Osteocyte (in vitro differentiated cells): ENCODE measurements at regions not wholly inside any gene's neighbourhood (a gene's known extent, or its start where the extent isn't known, plus 50 kb on each side); places are given as distances from the start of the nearest gene placed in this dataset.

Source experiments
- DNase-seq: peaks from one replicate; pipeline ENCODE4 v3.0.0; 2021; ENCODE audit warnings: mixed read lengths; ENCODE audit not compliant: unreplicated experiment; ENCODE audit errors: extremely low spot score
- H3K27ac Mint-ChIP-seq: one replicate; pipeline ENCODE4 v1.8.0; 2021; ENCODE audit warnings: mild to moderate bottlenecking, mixed read lengths; ENCODE audit not compliant: unreplicated experiment
- H3K27me3 Mint-ChIP-seq: one replicate; pipeline ENCODE4 v1.8.0; 2021; ENCODE audit warnings: mixed read lengths; ENCODE audit not compliant: unreplicated experiment
- H3K36me3 Mint-ChIP-seq: one replicate; pipeline ENCODE4 v1.8.0; 2021; ENCODE audit warnings: mixed read lengths; ENCODE audit not compliant: unreplicated experiment
- H3K4me1 Mint-ChIP-seq: one replicate; pipeline ENCODE4 v1.8.0; 2021; ENCODE audit warnings: mixed read lengths; ENCODE audit not compliant: unreplicated experiment
- H3K4me3 Mint-ChIP-seq: one replicate; pipeline ENCODE4 v1.8.0; 2021; ENCODE audit warnings: mild to moderate bottlenecking, moderate library complexity, mixed read lengths; ENCODE audit not compliant: unreplicated experiment
- H3K9me3 Mint-ChIP-seq: one replicate; pipeline ENCODE4 v1.8.0; 2021; ENCODE audit warnings: mixed read lengths; ENCODE audit not compliant: unreplicated experiment
- TF ChIP-seq, protein P1 (sequence below): fragments of 200-600 bp; sonication (generic); IDR thresholded peaks from 2 replicates; pipeline ENCODE4 v1.5.0; 2021; ENCODE audit warnings: antibody characterized with exemption, mild to moderate bottlenecking, moderate library complexity

DNA sequence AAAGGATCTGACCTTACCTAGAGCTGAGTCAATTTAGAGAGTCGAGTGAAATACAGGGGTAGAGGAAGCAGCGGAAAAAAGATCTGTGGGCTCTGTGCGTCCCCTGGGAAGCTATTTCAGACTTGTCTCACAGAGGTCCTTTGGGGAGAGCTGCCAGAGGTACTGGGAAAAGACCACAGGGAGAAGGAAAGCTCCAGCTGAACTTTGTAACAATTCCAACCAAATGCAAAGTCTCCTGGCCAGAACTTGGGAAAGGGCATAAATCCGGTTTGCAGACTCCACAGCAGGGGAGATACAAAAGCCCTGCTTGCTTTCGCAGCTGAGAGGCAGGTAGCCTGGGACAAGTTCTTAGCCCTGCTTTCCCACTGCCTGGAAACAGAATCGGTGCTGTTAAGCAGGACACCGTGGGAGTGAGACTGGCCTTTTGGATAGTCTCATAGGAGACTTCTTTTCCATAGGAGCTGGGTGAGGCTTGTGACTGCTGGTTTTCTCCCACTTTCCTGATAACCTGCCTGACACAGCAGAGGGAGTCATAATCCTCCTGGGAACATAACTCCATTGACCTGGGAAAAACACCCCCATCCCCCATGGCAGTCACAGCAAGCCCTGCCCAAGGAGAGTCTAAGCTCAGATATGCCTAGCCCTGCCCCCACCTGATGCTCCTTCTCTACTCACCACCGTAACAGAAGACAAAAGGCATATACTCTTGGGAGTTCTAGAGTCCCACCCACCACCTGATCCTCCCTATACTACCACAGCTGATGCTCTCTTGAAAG lies 926.2 kb downstream of the KCNMA1 start:
- peaks cover 16% of the 10 kb centered on the region for H3K27me3 Mint-ChIP-seq
- peaks cover 27% of the 10 kb centered on the region for H3K9me3 Mint-ChIP-seq
- no peak overlapping the region for H3K27ac Mint-ChIP-seq
- no peak overlapping the region for H3K4me3 Mint-ChIP-seq
- peaks cover 4% of the 10 kb centered on the region for H3K36me3 Mint-ChIP-seq
- H3K4me1 Mint-ChIP-seq: peaks cover 9% of the 10 kb centered on the region
- no peak for DNase-seq
- TF ChIP-seq, protein P1, sequence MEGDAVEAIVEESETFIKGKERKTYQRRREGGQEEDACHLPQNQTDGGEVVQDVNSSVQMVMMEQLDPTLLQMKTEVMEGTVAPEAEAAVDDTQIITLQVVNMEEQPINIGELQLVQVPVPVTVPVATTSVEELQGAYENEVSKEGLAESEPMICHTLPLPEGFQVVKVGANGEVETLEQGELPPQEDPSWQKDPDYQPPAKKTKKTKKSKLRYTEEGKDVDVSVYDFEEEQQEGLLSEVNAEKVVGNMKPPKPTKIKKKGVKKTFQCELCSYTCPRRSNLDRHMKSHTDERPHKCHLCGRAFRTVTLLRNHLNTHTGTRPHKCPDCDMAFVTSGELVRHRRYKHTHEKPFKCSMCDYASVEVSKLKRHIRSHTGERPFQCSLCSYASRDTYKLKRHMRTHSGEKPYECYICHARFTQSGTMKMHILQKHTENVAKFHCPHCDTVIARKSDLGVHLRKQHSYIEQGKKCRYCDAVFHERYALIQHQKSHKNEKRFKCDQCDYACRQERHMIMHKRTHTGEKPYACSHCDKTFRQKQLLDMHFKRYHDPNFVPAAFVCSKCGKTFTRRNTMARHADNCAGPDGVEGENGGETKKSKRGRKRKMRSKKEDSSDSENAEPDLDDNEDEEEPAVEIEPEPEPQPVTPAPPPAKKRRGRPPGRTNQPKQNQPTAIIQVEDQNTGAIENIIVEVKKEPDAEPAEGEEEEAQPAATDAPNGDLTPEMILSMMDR: no peak

DNA sequence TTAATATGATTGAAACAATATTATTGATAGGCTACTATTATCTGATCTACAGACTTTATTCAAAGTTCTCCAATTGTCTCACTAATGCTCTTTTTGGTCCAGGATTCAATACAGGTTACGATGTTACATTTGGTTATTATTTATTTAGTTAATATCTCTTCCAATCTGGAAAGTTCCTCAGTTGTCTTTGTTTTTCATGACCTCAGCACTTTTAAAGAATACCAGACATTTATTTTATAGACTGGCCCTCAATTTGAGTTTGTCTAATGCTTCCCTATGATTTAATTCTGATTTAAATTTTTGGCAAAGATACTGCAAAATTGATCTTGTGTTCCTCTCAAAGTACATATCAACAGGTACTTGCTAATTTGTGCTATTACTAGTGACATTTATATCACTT lies 937.4 kb downstream of the KCNMA1 start:
- DNase-seq: no peak
- H3K4me3 Mint-ChIP-seq: no peak overlapping the region
- H3K9me3 Mint-ChIP-seq: peaks cover 18% of the 10 kb centered on the region
- H3K36me3 Mint-ChIP-seq: peaks cover 4% of the 10 kb centered on the region
- peaks cover 6% of the 10 kb centered on the region for H3K4me1 Mint-ChIP-seq
- H3K27ac Mint-ChIP-seq: no peak overlapping the region
- TF ChIP-seq, protein P1: no peak
- H3K27me3 Mint-ChIP-seq: peaks cover 19% of the 10 kb centered on the region

DNA sequence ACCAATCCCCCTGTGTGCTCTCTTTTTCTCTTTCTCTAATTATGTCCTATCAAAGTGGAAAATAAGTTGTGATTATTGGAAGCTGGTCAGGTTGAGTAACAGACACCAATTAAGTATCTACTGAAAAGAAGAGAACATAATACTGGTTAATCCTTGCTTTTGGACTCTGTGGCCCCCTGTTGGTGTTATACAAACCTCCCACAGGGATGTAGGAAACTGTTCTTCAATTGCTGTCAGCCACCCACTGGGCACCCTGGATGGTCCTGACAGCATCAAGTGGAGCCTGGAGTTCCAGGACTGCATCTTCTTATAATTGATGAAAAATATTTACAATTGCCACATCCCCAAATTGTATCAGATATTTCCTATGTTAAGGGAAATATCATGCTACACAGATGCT lies 939.7 kb downstream of the KCNMA1 start:
- H3K4me3 Mint-ChIP-seq: no peak overlapping the region
- peaks cover 20% of the 10 kb centered on the region for H3K9me3 Mint-ChIP-seq
- peaks cover 8% of the 10 kb centered on the region for H3K36me3 Mint-ChIP-seq
- no peak overlapping the region for H3K27ac Mint-ChIP-seq
- TF ChIP-seq, protein P1: no peak
- DNase-seq: no peak
- peaks cover 9% of the 10 kb centered on the region for H3K4me1 Mint-ChIP-seq
- H3K27me3 Mint-ChIP-seq: peaks cover 23% of the 10 kb centered on the region

DNA sequence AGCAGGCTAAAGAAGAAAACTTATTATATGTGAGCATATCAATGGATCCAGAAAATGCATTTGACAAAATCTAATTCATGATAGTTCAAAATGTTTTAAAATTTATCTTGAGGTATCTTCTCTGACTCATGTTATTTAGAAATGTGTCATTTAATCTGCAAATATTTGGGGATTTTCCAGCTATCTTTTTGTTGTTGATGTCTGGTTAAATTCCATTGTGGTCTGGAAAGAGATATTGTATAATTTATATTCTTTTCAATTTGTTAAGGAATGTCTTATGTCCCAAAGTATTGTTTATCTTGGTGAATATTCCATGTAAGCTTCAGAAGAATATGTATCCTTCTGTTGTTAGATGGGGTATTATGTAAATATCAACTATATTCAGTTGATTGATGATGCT lies 942.5 kb downstream of the KCNMA1 start:
- no peak for DNase-seq
- H3K27ac Mint-ChIP-seq: no peak overlapping the region
- H3K9me3 Mint-ChIP-seq: peaks cover 17% of the 10 kb centered on the region
- TF ChIP-seq, protein P1: no peak
- H3K27me3 Mint-ChIP-seq: peaks cover 27% of the 10 kb centered on the region
- peaks cover 9% of the 10 kb centered on the region for H3K4me1 Mint-ChIP-seq
- H3K36me3 Mint-ChIP-seq: peaks cover 9% of the 10 kb centered on the region
- H3K4me3 Mint-ChIP-seq: no peak overlapping the region

DNA sequence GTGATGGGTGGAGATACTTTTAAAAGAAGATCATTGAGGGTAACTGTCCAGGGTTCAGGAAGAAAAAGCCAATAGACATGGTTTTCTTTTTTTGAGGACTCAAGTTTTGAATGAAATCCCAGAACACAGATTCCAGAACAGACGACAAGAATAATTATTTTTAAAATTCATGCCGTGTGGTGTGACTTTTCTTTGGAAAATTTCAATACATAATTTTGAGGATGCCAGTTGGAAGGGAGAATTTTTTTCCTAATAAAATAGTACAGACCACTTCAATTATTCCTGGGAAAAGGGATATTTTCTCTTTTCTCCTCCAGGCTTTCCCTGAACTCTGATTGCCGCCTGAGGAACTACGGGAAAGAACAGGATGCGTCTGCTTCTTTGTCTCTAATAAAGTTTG lies 951.4 kb downstream of the KCNMA1 start:
- H3K4me3 Mint-ChIP-seq: no peak overlapping the region
- TF ChIP-seq, protein P1: no peak
- peaks cover 31% of the 10 kb centered on the region for H3K27me3 Mint-ChIP-seq
- no peak overlapping the region for H3K27ac Mint-ChIP-seq
- peaks cover under 1% of the 10 kb centered on the region for H3K36me3 Mint-ChIP-seq
- no peaks in the 10 kb centered on the region for H3K4me1 Mint-ChIP-seq
- no peak for DNase-seq
- H3K9me3 Mint-ChIP-seq: peaks cover 12% of the 10 kb centered on the region
